Right lobe of liver (tissue), 4 donors: ENCODE measurements at regions not wholly inside any gene's neighbourhood (a gene's known extent, or its start where the extent isn't known, plus 50 kb on each side); places are given as distances from the start of the nearest gene placed in this dataset.

Source experiments
- CTCF ChIP-seq, 4 donors: fragments of 200-600 bp in 3 of 4; fragments of 450-650 bp in 1 of 4; IDR thresholded peaks; one replicate each; pipeline versions ENCODE4 v1.5.1 to v1.8.0; 2016 to 2022; ENCODE audit warnings: antibody characterized with exemption in 4 of 4, mild to moderate bottlenecking in 2 of 4
- POLR2A ChIP-seq: fragments of 450-650 bp; IDR thresholded peaks from one replicate; pipeline ENCODE4 v1.6.1; 2017; ENCODE audit warnings: antibody characterized with exemption, mild to moderate bottlenecking
- donor health status: DM: no; HTN: no; CAD: no.
- donor health status: DM: no; HTN: no; CAD: no.
- donor health status: DM: no; HTN: yes; CAD: no.

DNA sequence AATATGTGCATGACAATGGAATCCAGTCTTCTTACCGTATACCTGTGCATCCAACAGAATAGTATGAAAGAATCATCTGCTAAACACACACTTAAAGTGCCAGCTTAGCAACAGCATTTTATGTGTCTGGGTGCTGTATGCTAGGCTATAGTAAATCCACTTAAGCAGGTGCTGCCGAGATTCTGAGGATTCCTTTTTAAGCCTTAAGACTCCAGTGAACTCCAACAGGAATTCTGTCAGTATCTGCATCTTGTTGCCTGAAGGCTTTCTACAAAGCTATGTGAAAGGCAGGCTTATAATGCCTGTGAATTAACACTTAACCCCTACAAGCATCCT lies 1076.4 kb upstream of the PABPC4L start:
- TF ChIP-seq CTCF (IDR thresholded peaks at IDR 0.05) (no peak), POLR2A (no peak)
